A549 (cell line): ENCODE measurements at regions not wholly inside any gene's neighbourhood (a gene's known extent, or its start where the extent isn't known, plus 50 kb on each side); places are given as distances from the start of the nearest gene placed in this dataset.
"Not testable (repeated sequence)": the region's sequence is repeated elsewhere in the genome, so short reads cannot be mapped to it uniquely, and the experiment has no call there.

Source experiments
- ATAC-seq, 2 experiments: fragments of 200-7000 bp in 1 of 2; fragments of >200 bp in 1 of 2; cut with Nextera tagmentation in 1 of 2; cut with Tn5 transposase in 1 of 2; 3 replicates each; pipeline versions ENCODE4 v1.8.0 to v1.9.1; 2018 to 2020; ENCODE audit warnings: mild to moderate bottlenecking in 1 of 2, moderate library complexity in 1 of 2
- CTCF ChIA-PET: fragments of 300-600 bp; sonication (Branson Sonifier 250); formaldehyde crosslinking; extraction: SDS; loops from one replicate; lab custom pipeline; 2021; ENCODE audit warnings: antibody characterized with exemption, inconsistent platforms; lab: Yijun Ruan, JAX
- POLR2A ChIA-PET: fragments of 350-600 bp; formaldehyde crosslinking; extraction: SDS; loops from one replicate; lab custom pipeline; 2021; ENCODE audit warnings: antibody characterized with exemption, inconsistent platforms; lab: Yijun Ruan, JAX
- DNase-seq, 2 experiments: peaks; one replicate each; pipeline versions ENCODE4 v3.0.0 to v3.0.0-alpha.2; 2011 to 2016; ENCODE audit warnings: low read depth in 1 of 2, low spot score in 1 of 2
- FAIRE-seq: peaks from 2 replicates; lab custom pipeline; 2011; peaks lifted over from hg19 to GRCh38; lab: Jason Lieb, UNC
- H3K27ac ChIP-seq, 2 experiments: fragments of >200 bp; sonication (Bioruptor Twin); formaldehyde crosslinking; 3 replicates each; pipeline ENCODE4 v1.5.1; 2016 to 2017
- H3K4me1 ChIP-seq: fragments of >200 bp; sonication (Bioruptor Twin); formaldehyde crosslinking; 3 replicates; pipeline ENCODE4 v1.6.1; 2016
- H3K4me2 ChIP-seq: fragments of >200 bp; sonication (Bioruptor Twin); formaldehyde crosslinking; 3 replicates; pipeline ENCODE4 v1.6.1; 2016
- H3K4me3 ChIP-seq: fragments of >200 bp; sonication (Bioruptor Twin); formaldehyde crosslinking; 3 replicates; pipeline ENCODE4 v1.5.1; 2016
- H3K9me3 ChIP-seq: fragments of >200 bp; sonication (Bioruptor Twin); formaldehyde crosslinking; 3 replicates; pipeline ENCODE4 v1.6.1; 2016
- CBX2 ChIP-seq: fragments of 200-600 bp; sonication (generic); IDR thresholded peaks from 2 replicates; pipeline ENCODE4 v1.6.1; 2016; ENCODE audit warnings: low read depth, mild to moderate bottlenecking, borderline replicate concordance
- CBX8 ChIP-seq: fragments of 200-600 bp; sonication (generic); IDR thresholded peaks from 2 replicates; pipeline ENCODE4 v1.6.1; 2016
- CEBPB ChIP-seq, 2 experiments: fragments of >200 bp in 1 of 2; sonication (Bioruptor Twin) in 1 of 2; formaldehyde crosslinking in 1 of 2; IDR thresholded peaks; 2 replicates each; pipeline ENCODE4 v1.6.1; 2012 to 2016
- CHD4 ChIP-seq: fragments of 200-600 bp; sonication (generic); IDR thresholded peaks from 2 replicates; pipeline ENCODE4 v1.6.1; 2016; ENCODE audit warnings: antibody characterized with exemption, mild to moderate bottlenecking, borderline replicate concordance
- FOSL2 ChIP-seq, 2 experiments: fragments of 450-650 bp in 1 of 2; fragments of >200 bp in 1 of 2; sonication (Bioruptor Twin) in 1 of 2; formaldehyde crosslinking; IDR thresholded peaks; 2 replicates each; pipeline versions ENCODE4 v1.5.0 to v1.6.1; 2016 to 2020; ENCODE audit warnings: mild to moderate bottlenecking in 1 of 2, moderate library complexity in 1 of 2
- HOXB5 ChIP-seq: fragments of 250-450 bp; sonication (Bioruptor Pico); IDR thresholded peaks from 2 replicates; pipeline ENCODE4 v1.5.0; 2020; ENCODE audit warnings: mild to moderate bottlenecking, moderate library complexity
- JUN ChIP-seq, 2 experiments: fragments of >200 bp; sonication (Bioruptor Twin); formaldehyde crosslinking; IDR thresholded peaks; 2 replicates in 1 of 2; 3 replicates in 1 of 2; pipeline ENCODE4 v1.6.1; 2016 to 2017
- JUNB ChIP-seq: fragments of >200 bp; sonication (Bioruptor Twin); formaldehyde crosslinking; IDR thresholded peaks from 2 replicates; pipeline ENCODE4 v1.6.1; 2016
- MAFK ChIP-seq: fragments of 450-650 bp; IDR thresholded peaks from 2 replicates; pipeline ENCODE4 v1.6.1; 2014; ENCODE audit not compliant: partially characterized antibody
- MYC ChIP-seq: IDR thresholded peaks from 2 replicates; pipeline ENCODE4 v1.6.1; 2012; ENCODE audit warnings: mild to moderate bottlenecking, inconsistent platforms, low read length, improper control_type of control experiment, borderline replicate concordance
- NFE2L2 ChIP-seq: fragments of 150-350 bp; conservative IDR thresholded peaks from 2 replicates; pipeline ENCODE4 v1.6.1; 2014; ENCODE audit warnings: low read length
- RCOR1 ChIP-seq: fragments of 150-350 bp; IDR thresholded peaks from 2 replicates; pipeline ENCODE4 v1.6.1; 2014; ENCODE audit warnings: antibody characterized with exemption, low read length, low read depth
- RNF2 ChIP-seq: fragments of 200-600 bp; sonication (generic); IDR thresholded peaks from 2 replicates; pipeline ENCODE4 v1.6.1; 2016; ENCODE audit warnings: low read depth, mild to moderate bottlenecking, antibody characterized with exemption, moderate library complexity, borderline replicate concordance
- ZFP36 ChIP-seq: fragments of 450-650 bp; IDR thresholded peaks from 2 replicates; pipeline ENCODE4 v1.6.1; 2014; ENCODE audit warnings: borderline replicate concordance; ENCODE audit not compliant: partially characterized antibody
- WGBS: methylation state at CpG from one replicate; pipeline ENCODE4 v1.1.6; 2017; ENCODE audit errors: missing lambda C conversion rate; 5-methylcytosine and 5-hydroxymethylcytosine counted together
- TF ChIP-seq, protein P1 (sequence below): fragments of 250-450 bp; sonication (Bioruptor Pico); IDR thresholded peaks from 2 replicates; pipeline ENCODE4 v1.5.0; 2021; ENCODE audit warnings: mild to moderate bottlenecking, moderate library complexity, borderline replicate concordance
- TF ChIP-seq, protein P2 (sequence below): IDR thresholded peaks from 2 replicates; pipeline ENCODE4 v1.6.1; 2012
- TF ChIP-seq, protein P3 (sequence below): fragments of 200-600 bp; sonication (generic); IDR thresholded peaks from 2 replicates; pipeline ENCODE4 v1.6.1; 2016; ENCODE audit warnings: antibody characterized with exemption, mild to moderate bottlenecking, moderate library complexity

DNA sequence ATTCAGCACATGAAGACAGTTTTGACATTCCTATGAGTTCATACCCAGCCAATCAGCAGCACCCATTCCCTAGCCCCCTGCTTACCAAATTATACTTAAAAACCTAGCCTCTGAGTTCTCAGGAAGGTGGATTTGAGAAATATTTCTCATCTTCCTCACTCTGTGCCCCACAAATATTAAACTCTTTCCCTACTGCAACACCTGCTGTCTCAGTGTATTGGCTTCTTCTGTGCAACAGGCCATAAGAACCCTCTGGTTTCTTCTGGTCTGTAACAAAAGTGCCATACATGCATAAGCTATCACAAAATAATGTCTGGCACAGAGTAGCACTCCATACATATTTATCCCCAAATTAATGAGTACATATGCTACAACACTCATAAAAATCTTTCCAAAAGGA, 387.4 kb upstream of the CAMK1G start (continued):
- no peak for TF ChIP-seq ZFP36

DNA sequence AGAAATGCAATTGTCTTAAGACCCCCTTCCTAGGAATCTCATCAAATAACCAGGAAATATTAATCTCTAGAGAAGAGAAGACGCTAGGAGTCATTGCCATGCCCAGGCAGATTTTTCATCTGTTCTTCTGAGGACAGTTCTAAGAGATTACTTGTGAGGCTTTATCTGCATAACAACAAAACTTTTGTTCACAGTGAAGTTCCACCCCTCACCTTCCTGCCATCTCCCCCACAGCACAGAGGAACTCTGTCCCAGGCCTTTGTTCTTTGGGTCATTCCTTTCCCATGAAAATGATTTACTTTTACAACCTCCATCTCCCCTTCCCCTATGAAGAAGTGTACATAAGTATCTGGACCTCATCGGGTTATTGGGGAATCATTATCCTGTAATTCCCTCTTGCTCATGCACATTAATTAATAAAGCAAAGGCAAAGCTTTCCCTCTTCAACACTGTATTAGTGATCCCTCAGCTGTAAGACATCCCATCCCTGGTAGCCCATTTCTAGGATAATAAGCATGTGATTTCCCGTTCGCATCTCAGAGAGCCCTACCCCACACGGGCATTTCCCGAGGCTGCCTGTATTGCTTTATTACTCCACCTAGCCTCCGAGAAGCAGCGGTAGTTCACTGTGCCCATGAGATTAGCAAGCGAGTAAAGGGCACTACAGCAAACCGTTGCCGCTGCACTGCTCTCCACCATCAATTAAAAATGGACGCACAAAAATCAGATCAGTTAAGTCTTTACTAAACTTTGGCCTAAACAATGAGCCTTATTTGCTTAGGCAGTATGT, 384.4 kb upstream of the CAMK1G start:
- no peak for DNase-seq
- Histone ChIP-seq H3K4me3 (no peak overlapping the region), H3K9me3 (peaks cover 20% of the 10 kb centered on the region), H3K4me1 (no peaks in the 10 kb centered on the region), H3K4me2 (no peak overlapping the region), H3K27ac (no peak overlapping the region)
- FAIRE-seq: no peak
- TF ChIP-seq CBX2 (no peak), HOXB5 (CRISPR knock-in tag) (no peak), CHD4 (no peak), MAFK (no peak), FOSL2 (IDR thresholded peaks at IDR 0.05) (no peak), FOSL2 (CRISPR knock-in tag; IDR thresholded peaks at IDR 0.05) (no peak), JUNB (no peak), RCOR1 (no peak), JUN (IDR thresholded peaks at IDR 0.05) (no peak)
- TF ChIP-seq, protein P1, sequence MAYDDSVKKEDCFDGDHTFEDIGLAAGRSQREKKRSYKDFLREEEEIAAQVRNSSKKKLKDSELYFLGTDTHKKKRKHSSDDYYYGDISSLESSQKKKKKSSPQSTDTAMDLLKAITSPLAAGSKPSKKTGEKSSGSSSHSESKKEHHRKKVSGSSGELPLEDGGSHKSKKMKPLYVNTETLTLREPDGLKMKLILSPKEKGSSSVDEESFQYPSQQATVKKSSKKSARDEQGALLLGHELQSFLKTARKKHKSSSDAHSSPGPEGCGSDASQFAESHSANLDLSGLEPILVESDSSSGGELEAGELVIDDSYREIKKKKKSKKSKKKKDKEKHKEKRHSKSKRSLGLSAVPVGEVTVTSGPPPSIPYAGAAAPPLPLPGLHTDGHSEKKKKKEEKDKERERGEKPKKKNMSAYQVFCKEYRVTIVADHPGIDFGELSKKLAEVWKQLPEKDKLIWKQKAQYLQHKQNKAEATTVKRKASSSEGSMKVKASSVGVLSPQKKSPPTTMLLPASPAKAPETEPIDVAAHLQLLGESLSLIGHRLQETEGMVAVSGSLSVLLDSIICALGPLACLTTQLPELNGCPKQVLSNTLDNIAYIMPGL (CRISPR knock-in tag): no peak
- no peak for ATAC-seq
- POLR2A ChIA-PET: no interaction called here
- 72% methylated on average over 12 of the region's 12 CpGs for WGBS
- CTCF ChIA-PET: interaction anchor here (1.6 kb wide), 1 partner anchor 367 kb away, joined by 5 read pairs; no protein-coding TSS in a partner anchor

DNA sequence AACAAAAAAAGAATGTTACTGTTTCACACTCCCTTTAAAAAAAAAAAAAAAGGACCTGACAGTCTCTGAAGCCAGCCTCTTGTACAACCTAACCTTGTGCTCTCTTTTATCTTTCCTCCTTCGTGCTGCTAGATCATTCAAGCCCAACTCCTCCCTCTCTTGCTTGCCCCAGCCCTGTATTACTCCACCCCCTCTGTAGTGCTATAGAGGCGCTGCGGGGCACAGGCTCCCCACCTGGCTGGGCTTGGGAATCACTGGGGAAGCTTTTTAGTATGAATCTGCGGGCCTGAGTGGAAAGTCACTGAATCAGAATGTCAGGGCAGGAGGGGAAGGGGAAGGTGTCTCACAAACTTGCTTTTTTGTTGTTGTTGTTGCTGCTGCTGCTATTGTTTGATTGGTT, 383.7 kb upstream of the CAMK1G start:
- no peaks in the 10 kb centered on the region for H3K4me1 ChIP-seq
- no peak overlapping the region for H3K4me3 ChIP-seq
- H3K27ac ChIP-seq: no peak overlapping the region
- ChIA-PET POLR2A (no interaction called here), CTCF (interaction anchor here (1.0 kb wide), 1 partner anchor 49 kb away, joined by 3 read pairs; no protein-coding TSS in a partner anchor)
- peak in 1 of 2 experiments; percentile 34; a peak in 1 of 6 replicates for ATAC-seq
- FAIRE-seq: no peak
- no peak for DNase-seq
- H3K4me2 ChIP-seq: no peak overlapping the region
- 45% methylated on average over 4 of the region's 4 CpGs for WGBS
- TF ChIP-seq MYC: no peak
- no peak for TF ChIP-seq NFE2L2
- no peak for TF ChIP-seq CHD4
- no peak for TF ChIP-seq CEBPB (IDR thresholded peaks at IDR 0.05)
- no peak for TF ChIP-seq RNF2
- TF ChIP-seq, protein P2, sequence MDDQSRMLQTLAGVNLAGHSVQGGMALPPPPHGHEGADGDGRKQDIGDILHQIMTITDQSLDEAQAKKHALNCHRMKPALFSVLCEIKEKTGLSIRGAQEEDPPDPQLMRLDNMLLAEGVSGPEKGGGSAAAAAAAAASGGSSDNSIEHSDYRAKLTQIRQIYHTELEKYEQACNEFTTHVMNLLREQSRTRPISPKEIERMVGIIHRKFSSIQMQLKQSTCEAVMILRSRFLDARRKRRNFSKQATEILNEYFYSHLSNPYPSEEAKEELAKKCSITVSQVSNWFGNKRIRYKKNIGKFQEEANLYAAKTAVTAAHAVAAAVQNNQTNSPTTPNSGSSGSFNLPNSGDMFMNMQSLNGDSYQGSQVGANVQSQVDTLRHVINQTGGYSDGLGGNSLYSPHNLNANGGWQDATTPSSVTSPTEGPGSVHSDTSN: no peak
- no peak for TF ChIP-seq CBX8
- TF ChIP-seq, protein P3, sequence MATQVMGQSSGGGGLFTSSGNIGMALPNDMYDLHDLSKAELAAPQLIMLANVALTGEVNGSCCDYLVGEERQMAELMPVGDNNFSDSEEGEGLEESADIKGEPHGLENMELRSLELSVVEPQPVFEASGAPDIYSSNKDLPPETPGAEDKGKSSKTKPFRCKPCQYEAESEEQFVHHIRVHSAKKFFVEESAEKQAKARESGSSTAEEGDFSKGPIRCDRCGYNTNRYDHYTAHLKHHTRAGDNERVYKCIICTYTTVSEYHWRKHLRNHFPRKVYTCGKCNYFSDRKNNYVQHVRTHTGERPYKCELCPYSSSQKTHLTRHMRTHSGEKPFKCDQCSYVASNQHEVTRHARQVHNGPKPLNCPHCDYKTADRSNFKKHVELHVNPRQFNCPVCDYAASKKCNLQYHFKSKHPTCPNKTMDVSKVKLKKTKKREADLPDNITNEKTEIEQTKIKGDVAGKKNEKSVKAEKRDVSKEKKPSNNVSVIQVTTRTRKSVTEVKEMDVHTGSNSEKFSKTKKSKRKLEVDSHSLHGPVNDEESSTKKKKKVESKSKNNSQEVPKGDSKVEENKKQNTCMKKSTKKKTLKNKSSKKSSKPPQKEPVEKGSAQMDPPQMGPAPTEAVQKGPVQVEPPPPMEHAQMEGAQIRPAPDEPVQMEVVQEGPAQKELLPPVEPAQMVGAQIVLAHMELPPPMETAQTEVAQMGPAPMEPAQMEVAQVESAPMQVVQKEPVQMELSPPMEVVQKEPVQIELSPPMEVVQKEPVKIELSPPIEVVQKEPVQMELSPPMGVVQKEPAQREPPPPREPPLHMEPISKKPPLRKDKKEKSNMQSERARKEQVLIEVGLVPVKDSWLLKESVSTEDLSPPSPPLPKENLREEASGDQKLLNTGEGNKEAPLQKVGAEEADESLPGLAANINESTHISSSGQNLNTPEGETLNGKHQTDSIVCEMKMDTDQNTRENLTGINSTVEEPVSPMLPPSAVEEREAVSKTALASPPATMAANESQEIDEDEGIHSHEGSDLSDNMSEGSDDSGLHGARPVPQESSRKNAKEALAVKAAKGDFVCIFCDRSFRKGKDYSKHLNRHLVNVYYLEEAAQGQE: no peak
- H3K9me3 ChIP-seq: peaks cover 20% of the 10 kb centered on the region

DNA sequence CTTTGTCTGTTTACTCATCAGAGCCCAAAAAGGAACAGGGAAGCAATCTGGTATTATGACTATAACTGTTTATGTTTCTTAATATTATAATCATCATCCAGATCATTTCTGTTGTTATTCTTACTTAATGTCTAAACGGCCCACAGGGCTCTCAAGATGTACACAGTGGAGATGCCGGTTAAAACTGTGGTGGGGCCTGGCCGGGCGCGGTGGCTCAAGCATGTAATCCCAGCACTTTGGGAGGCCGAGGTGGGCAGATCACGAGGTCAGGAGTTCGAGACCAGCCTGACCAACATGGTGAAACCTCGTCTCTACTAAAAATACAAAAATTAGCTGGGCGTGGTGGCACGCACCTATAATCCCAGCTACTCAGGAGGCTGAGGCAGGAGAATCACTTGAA, 381.2 kb upstream of the CAMK1G start:
- DNase-seq, FAIRE-seq, H3K4me1 ChIP-seq, H3K4me3 ChIP-seq, H3K27ac ChIP-seq, POLR2A ChIA-PET, ATAC-seq, H3K9me3 ChIP-seq, H3K4me2 ChIP-seq: not testable (repeated sequence)
- 37% methylated on average over 10 of the region's 11 CpGs for WGBS
- CTCF ChIA-PET: interaction anchor here (0.6 to 3.3 kb wide), 32 partner anchors 8 to 1373 kb away, joined by 3 to 24 read pairs (median 4); no protein-coding TSS in a partner anchor
